Fibroblast of lung (primary cell): ENCODE measurements at regions not wholly inside any gene's neighbourhood (a gene's known extent, or its start where the extent isn't known, plus 50 kb on each side); places are given as distances from the start of the nearest gene placed in this dataset.

Experiments
- CTCF ChIP-seq, 2 donors: IDR thresholded peaks in 1 of 2; conservative IDR thresholded peaks in 1 of 2; 1 replicate in 1 of 2; 2 replicates in 1 of 2; pipeline ENCODE4 v1.5.1; 2011 to 2012; ENCODE audit warnings: low read length in 2 of 2, control low read depth in 1 of 2, inconsistent platforms in 1 of 2, low read depth in 1 of 2, mild to moderate bottlenecking in 1 of 2
- EZH2 ChIP-seq: IDR thresholded peaks from 2 replicates; pipeline ENCODE4 v1.5.1; 2012; ENCODE audit warnings: low read length, control low read depth, mild to moderate bottlenecking; ENCODE audit errors: missing control alignments

- TF ChIP-seq CTCF (conservative IDR thresholded peaks at IDR 0.05 in 1 of 2, IDR thresholded peaks at IDR 0.05 in 1 of 2; ENCODE audit: low read depth in 1 of 2, low read length in 2 of 2) (no peak), EZH2 (no peak)
Observed at GRCh38 chr5:110838961-110839360, 100.2 kb downstream of the SLC25A46 start.
